ENCODE measurements at regions not wholly inside any gene's neighbourhood (a gene's known extent, or its start where the extent isn't known, plus 50 kb on each side); places are given as distances from the start of the nearest gene placed in this dataset.
"Not testable (repeated sequence)": the region's sequence is repeated elsewhere in the genome, so short reads cannot be mapped to it uniquely, and the experiment has no call there.

DNA sequence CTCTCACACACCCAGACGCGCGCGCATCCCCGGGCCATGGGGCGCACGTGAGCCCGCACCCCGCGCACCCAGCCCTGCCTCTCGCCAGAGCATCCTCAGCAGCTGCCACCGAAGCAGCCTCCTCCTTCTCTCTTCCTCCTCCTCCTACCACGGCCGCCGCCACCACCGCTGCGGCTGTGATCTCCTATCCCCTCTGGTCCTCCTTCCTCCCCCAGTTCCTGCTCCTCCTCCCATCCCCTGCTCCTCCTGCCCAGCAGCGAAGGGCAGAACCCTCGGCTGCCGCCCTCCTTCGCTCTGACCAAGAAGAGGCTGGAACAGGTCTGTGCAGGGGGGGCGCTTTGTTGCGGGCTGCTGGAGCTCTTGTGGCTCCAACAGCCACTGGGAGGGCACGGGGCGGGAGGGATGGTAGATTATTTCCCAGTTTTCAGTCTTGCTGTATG lies 148.7 kb upstream of the CHRDL1 start:
- no peaks in the 10 kb centered on the region for H3K4me1 ChIP-seq (ENCODE audit: control insufficient read depth in 5 of 5, insufficient read depth in 5 of 5, low read length in 5 of 5)
- no peaks in the 10 kb centered on the region for H3K36me3 ChIP-seq (ENCODE audit: control insufficient read depth in 5 of 5, insufficient read depth in 5 of 5, low read length in 5 of 5)
- H3K27me3 ChIP-seq (ENCODE audit: control insufficient read depth in 5 of 5, insufficient read depth in 4 of 5, low read length in 5 of 5): peaks cover 6 to 27% (median 22%) of the 10 kb centered on the region in 5 donors
- no peaks in the 10 kb centered on the region for H3K9me3 ChIP-seq (ENCODE audit: control insufficient read depth in 5 of 5, low read length in 5 of 5)
- no peak overlapping the region for H3K9ac ChIP-seq (ENCODE audit: low read length in 5 of 5)
- peak overlapping the region in 3 of 5 donors; percentile 20 to 47 (median 34) for H3K4me3 ChIP-seq (ENCODE audit: low read depth in 1 of 5, low read length in 5 of 5)
- no peak overlapping the region for H3K27ac ChIP-seq (ENCODE audit: low read depth, low read length)

DNA sequence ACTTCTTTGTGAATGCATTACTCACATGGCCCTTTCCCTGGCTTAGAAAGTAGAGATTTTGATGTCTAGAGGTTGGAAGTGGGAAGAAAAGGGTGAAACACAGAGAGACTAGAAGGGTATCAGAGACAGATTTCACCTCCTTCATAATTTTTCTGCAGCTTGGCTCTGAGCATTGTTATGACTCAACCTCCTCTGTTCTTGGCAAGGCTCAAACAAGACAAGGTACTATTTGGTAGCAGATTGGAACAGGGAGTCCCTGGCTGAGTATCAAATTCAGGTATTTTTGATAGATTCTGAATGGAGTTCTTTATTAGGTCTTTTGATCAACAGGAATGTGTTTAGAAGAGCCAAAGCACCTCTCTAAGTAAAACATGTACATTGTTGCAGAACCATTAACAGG lies 146.3 kb upstream of the CHRDL1 start:
- H3K9me3 ChIP-seq (ENCODE audit: control insufficient read depth in 5 of 5, low read length in 5 of 5): no peaks in the 10 kb centered on the region
- H3K4me1 ChIP-seq (ENCODE audit: control insufficient read depth in 5 of 5, insufficient read depth in 5 of 5, low read length in 5 of 5): no peaks in the 10 kb centered on the region
- H3K9ac ChIP-seq (ENCODE audit: low read length in 5 of 5): no peak overlapping the region
- peaks cover 9 to 33% (median 23%) of the 10 kb centered on the region in 5 donors for H3K27me3 ChIP-seq (ENCODE audit: control insufficient read depth in 5 of 5, insufficient read depth in 4 of 5, low read length in 5 of 5)
- H3K4me3 ChIP-seq (ENCODE audit: low read depth in 1 of 5, low read length in 5 of 5): no peak overlapping the region
- no peaks in the 10 kb centered on the region for H3K36me3 ChIP-seq (ENCODE audit: control insufficient read depth in 5 of 5, insufficient read depth in 5 of 5, low read length in 5 of 5)
- no peak overlapping the region for H3K27ac ChIP-seq (ENCODE audit: low read depth, low read length)

GRCh38 chrX:110938977-110939732 lies 143.5 kb upstream of the CHRDL1 start:
- Histone ChIP-seq H3K4me3 (ENCODE audit: low read depth in 1 of 5, low read length in 5 of 5) (no peak overlapping the region), H3K27ac (ENCODE audit: low read depth, low read length) (no peak overlapping the region), H3K4me1 (ENCODE audit: control insufficient read depth in 5 of 5, insufficient read depth in 5 of 5, low read length in 5 of 5) (no peaks in the 10 kb centered on the region), H3K27me3 (ENCODE audit: control insufficient read depth in 5 of 5, insufficient read depth in 4 of 5, low read length in 5 of 5) (peaks cover 2 to 23% (median 8%) of the 10 kb centered on the region in 5 donors), H3K9ac (ENCODE audit: low read length in 5 of 5) (no peak overlapping the region), H3K9me3 (ENCODE audit: control insufficient read depth in 5 of 5, low read length in 5 of 5) (no peaks in the 10 kb centered on the region), H3K36me3 (ENCODE audit: control insufficient read depth in 5 of 5, insufficient read depth in 5 of 5, low read length in 5 of 5) (no peaks in the 10 kb centered on the region)

GRCh38 chrX:110924871-110925270 lies 129.3 kb upstream of the CHRDL1 start:
- Histone ChIP-seq H3K27ac (ENCODE audit: low read depth, low read length) (no peak overlapping the region), H3K4me1 (ENCODE audit: control insufficient read depth in 5 of 5, insufficient read depth in 5 of 5, low read length in 5 of 5) (no peaks in the 10 kb centered on the region), H3K9me3 (ENCODE audit: control insufficient read depth in 5 of 5, low read length in 5 of 5) (peaks cover 0 to 4% (median 0%) of the 10 kb centered on the region in 5 donors)

GRCh38 chrX:110920991-110921390 lies 125.4 kb upstream of the CHRDL1 start:
- Histone ChIP-seq H3K9ac (ENCODE audit: low read length in 5 of 5) (no peak overlapping the region), H3K4me1 (ENCODE audit: control insufficient read depth in 5 of 5, insufficient read depth in 5 of 5, low read length in 5 of 5) (peaks cover 0 to under 1% (median 0%) of the 10 kb centered on the region in 5 donors), H3K36me3 (ENCODE audit: control insufficient read depth in 5 of 5, insufficient read depth in 5 of 5, low read length in 5 of 5) (no peaks in the 10 kb centered on the region), H3K27me3 (ENCODE audit: control insufficient read depth in 5 of 5, insufficient read depth in 4 of 5, low read length in 5 of 5) (peaks cover 0 to 13% (median 2%) of the 10 kb centered on the region in 5 donors), H3K4me3 (ENCODE audit: low read depth in 1 of 5, low read length in 5 of 5) (no peak overlapping the region), H3K27ac (ENCODE audit: low read depth, low read length) (no peak overlapping the region), H3K9me3 (ENCODE audit: control insufficient read depth in 5 of 5, low read length in 5 of 5) (no peaks in the 10 kb centered on the region)

More at GRCh38 chrX:110924871-110925270, 129.3 kb upstream of the CHRDL1 start:
- peaks cover 0 to 10% (median 0%) of the 10 kb centered on the region in 5 donors for H3K27me3 ChIP-seq (ENCODE audit: control insufficient read depth in 5 of 5, insufficient read depth in 4 of 5, low read length in 5 of 5)
- H3K36me3 ChIP-seq (ENCODE audit: control insufficient read depth in 5 of 5, insufficient read depth in 5 of 5, low read length in 5 of 5): no peaks in the 10 kb centered on the region
- H3K9ac ChIP-seq (ENCODE audit: low read length in 5 of 5): no peak overlapping the region
- no peak overlapping the region for H3K4me3 ChIP-seq (ENCODE audit: low read depth in 1 of 5, low read length in 5 of 5)

DNA sequence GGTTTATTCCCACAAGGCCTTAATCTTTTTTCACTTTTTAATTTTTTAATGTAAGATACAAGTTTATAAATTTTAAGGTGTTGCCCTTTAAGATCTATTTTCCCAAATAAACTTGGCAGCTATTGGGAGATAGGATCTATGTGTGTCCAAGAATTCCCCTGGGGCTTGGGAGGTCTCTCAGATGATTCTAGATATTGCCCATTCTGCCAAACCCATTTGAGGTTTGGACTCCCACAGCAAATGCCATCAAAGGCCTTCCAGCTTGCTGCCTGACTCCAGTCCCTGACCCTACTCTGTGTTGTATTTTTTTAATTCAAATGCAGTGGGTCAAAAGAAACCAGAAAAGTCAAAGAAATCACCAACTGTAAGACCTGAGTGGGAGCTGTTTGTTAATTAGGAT lies 120.0 kb upstream of the CHRDL1 start:
- H3K9me3 ChIP-seq (ENCODE audit: control insufficient read depth in 5 of 5, low read length in 5 of 5): no peaks in the 10 kb centered on the region
- H3K4me1 ChIP-seq (ENCODE audit: control insufficient read depth in 5 of 5, insufficient read depth in 5 of 5, low read length in 5 of 5): peaks cover 0 to 15% (median 4%) of the 10 kb centered on the region in 5 donors
- H3K9ac ChIP-seq (ENCODE audit: low read length in 5 of 5): no peak overlapping the region
- H3K27ac ChIP-seq (ENCODE audit: low read depth, low read length): no peak overlapping the region
- peaks cover 0 to 6% (median 2%) of the 10 kb centered on the region in 5 donors for H3K27me3 ChIP-seq (ENCODE audit: control insufficient read depth in 5 of 5, insufficient read depth in 4 of 5, low read length in 5 of 5)
- H3K36me3 ChIP-seq (ENCODE audit: control insufficient read depth in 5 of 5, insufficient read depth in 5 of 5, low read length in 5 of 5): no peaks in the 10 kb centered on the region
- no peak overlapping the region for H3K4me3 ChIP-seq (ENCODE audit: low read depth in 1 of 5, low read length in 5 of 5)

GRCh38 chrX:110915111-110915510 lies 119.5 kb upstream of the CHRDL1 start:
- peaks cover 0 to 6% (median 2%) of the 10 kb centered on the region in 5 donors for H3K27me3 ChIP-seq (ENCODE audit: control insufficient read depth in 5 of 5, insufficient read depth in 4 of 5, low read length in 5 of 5)
- H3K36me3 ChIP-seq (ENCODE audit: control insufficient read depth in 5 of 5, insufficient read depth in 5 of 5, low read length in 5 of 5): no peaks in the 10 kb centered on the region
- no peak overlapping the region for H3K4me3 ChIP-seq (ENCODE audit: low read depth in 1 of 5, low read length in 5 of 5)
- no peak overlapping the region for H3K9ac ChIP-seq (ENCODE audit: low read length in 5 of 5)
- H3K27ac ChIP-seq (ENCODE audit: low read depth, low read length): no peak overlapping the region
- H3K4me1 ChIP-seq (ENCODE audit: control insufficient read depth in 5 of 5, insufficient read depth in 5 of 5, low read length in 5 of 5): peaks cover 0 to 15% (median 4%) of the 10 kb centered on the region in 5 donors
- no peaks in the 10 kb centered on the region for H3K9me3 ChIP-seq (ENCODE audit: control insufficient read depth in 5 of 5, low read length in 5 of 5)

DNA sequence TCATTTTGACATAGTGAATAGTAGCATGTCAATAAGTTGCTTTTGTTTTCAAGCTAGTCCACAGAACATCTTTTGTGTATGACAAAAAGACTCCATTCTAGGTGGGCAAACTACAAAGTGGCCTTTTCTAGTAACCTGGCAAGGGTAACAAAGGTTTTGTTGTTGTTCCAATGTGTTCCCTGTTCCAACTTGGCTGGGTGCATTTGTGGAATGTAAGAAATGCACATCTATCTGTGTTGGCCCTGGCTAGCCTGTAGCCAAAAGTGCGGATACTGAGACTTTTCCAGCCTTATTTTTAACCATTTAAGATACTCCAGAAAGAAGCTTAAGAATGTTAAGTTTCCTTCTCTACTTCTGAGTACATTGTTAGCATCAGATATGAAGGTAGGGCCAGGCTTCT lies 118.7 kb upstream of the CHRDL1 start:
- no peak overlapping the region for H3K9ac ChIP-seq (ENCODE audit: low read length in 5 of 5)

GRCh38 chrX:110904747-110905146 lies 109.1 kb upstream of the CHRDL1 start:
- H3K27me3 ChIP-seq (ENCODE audit: control insufficient read depth in 5 of 5, insufficient read depth in 4 of 5, low read length in 5 of 5); H3K9ac ChIP-seq (ENCODE audit: low read length in 5 of 5); H3K4me1 ChIP-seq (ENCODE audit: control insufficient read depth in 5 of 5, insufficient read depth in 5 of 5, low read length in 5 of 5); H3K36me3 ChIP-seq (ENCODE audit: control insufficient read depth in 5 of 5, insufficient read depth in 5 of 5, low read length in 5 of 5); H3K9me3 ChIP-seq (ENCODE audit: control insufficient read depth in 5 of 5, low read length in 5 of 5); H3K27ac ChIP-seq (ENCODE audit: low read depth, low read length); H3K4me3 ChIP-seq (ENCODE audit: low read depth in 1 of 5, low read length in 5 of 5): not testable (repeated sequence)

More for the DNA sequence above, 118.7 kb upstream of the CHRDL1 start:
- H3K9me3 ChIP-seq (ENCODE audit: control insufficient read depth in 5 of 5, low read length in 5 of 5): no peaks in the 10 kb centered on the region
- peaks cover 0 to 6% (median 2%) of the 10 kb centered on the region in 5 donors for H3K27me3 ChIP-seq (ENCODE audit: control insufficient read depth in 5 of 5, insufficient read depth in 4 of 5, low read length in 5 of 5)
- no peak overlapping the region for H3K4me3 ChIP-seq (ENCODE audit: low read depth in 1 of 5, low read length in 5 of 5)
- no peak overlapping the region for H3K27ac ChIP-seq (ENCODE audit: low read depth, low read length)
- H3K36me3 ChIP-seq (ENCODE audit: control insufficient read depth in 5 of 5, insufficient read depth in 5 of 5, low read length in 5 of 5): no peaks in the 10 kb centered on the region
- peaks cover 0 to 15% (median 4%) of the 10 kb centered on the region in 5 donors for H3K4me1 ChIP-seq (ENCODE audit: control insufficient read depth in 5 of 5, insufficient read depth in 5 of 5, low read length in 5 of 5)

- H3K27me3 ChIP-seq (ENCODE audit: control insufficient read depth in 5 of 5, insufficient read depth in 4 of 5, low read length in 5 of 5): peaks cover 0 to 3% (median under 1%) of the 10 kb centered on the region in 5 donors
- H3K36me3 ChIP-seq (ENCODE audit: control insufficient read depth in 5 of 5, insufficient read depth in 5 of 5, low read length in 5 of 5): no peaks in the 10 kb centered on the region
- H3K4me1 ChIP-seq (ENCODE audit: control insufficient read depth in 5 of 5, insufficient read depth in 5 of 5, low read length in 5 of 5): no peaks in the 10 kb centered on the region
- H3K9ac ChIP-seq (ENCODE audit: low read length in 5 of 5): no peak overlapping the region
- H3K9me3 ChIP-seq (ENCODE audit: control insufficient read depth in 5 of 5, low read length in 5 of 5): peaks cover 6 to 29% (median 19%) of the 10 kb centered on the region in 5 donors
- no peak overlapping the region for H3K27ac ChIP-seq (ENCODE audit: low read depth, low read length)
- no peak overlapping the region for H3K4me3 ChIP-seq (ENCODE audit: low read depth in 1 of 5, low read length in 5 of 5)
Observed at GRCh38 chrX:110881971-110882370, 86.4 kb upstream of the CHRDL1 start.

Measured in subcutaneous abdominal adipose tissue (tissue), 5 donors.